ENCODE measurements at regions not wholly inside any gene's neighbourhood (a gene's known extent, or its start where the extent isn't known, plus 50 kb on each side); places are given as distances from the start of the nearest gene placed in this dataset.

GRCh38 chr4:133711817-133712216 lies 489.8 kb downstream of the PABPC4L start:
- TF ChIP-seq CTCF (IDR thresholded peaks at IDR 0.05) (no peak), EP300 (IDR thresholded peaks at IDR 0.05) (no peak), POLR2A (IDR thresholded peaks at IDR 0.05) (no peak)

All from ovary (tissue), 3 donors.